22Rv1 (cell line): ENCODE measurements at regions not wholly inside any gene's neighbourhood (a gene's known extent, or its start where the extent isn't known, plus 50 kb on each side); places are given as distances from the start of the nearest gene placed in this dataset.

Experiments
- ZFX ChIP-seq: fragments of 450-650 bp; IDR thresholded peaks from 2 replicates; pipeline ENCODE4 v1.6.1; 2017; ENCODE audit warnings: antibody characterized with exemption, borderline replicate concordance
- TF ChIP-seq, protein P1 (sequence below): fragments of 450-650 bp; IDR thresholded peaks from 2 replicates; pipeline ENCODE4 v1.5.1; 2017; ENCODE audit warnings: mild to moderate bottlenecking

GRCh38 chr11:119975561-119976152 lies 162.3 kb downstream of the TRIM29 start:
- TF ChIP-seq, protein P1, sequence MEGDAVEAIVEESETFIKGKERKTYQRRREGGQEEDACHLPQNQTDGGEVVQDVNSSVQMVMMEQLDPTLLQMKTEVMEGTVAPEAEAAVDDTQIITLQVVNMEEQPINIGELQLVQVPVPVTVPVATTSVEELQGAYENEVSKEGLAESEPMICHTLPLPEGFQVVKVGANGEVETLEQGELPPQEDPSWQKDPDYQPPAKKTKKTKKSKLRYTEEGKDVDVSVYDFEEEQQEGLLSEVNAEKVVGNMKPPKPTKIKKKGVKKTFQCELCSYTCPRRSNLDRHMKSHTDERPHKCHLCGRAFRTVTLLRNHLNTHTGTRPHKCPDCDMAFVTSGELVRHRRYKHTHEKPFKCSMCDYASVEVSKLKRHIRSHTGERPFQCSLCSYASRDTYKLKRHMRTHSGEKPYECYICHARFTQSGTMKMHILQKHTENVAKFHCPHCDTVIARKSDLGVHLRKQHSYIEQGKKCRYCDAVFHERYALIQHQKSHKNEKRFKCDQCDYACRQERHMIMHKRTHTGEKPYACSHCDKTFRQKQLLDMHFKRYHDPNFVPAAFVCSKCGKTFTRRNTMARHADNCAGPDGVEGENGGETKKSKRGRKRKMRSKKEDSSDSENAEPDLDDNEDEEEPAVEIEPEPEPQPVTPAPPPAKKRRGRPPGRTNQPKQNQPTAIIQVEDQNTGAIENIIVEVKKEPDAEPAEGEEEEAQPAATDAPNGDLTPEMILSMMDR, result no peak
- TF ChIP-seq ZFX, result no peak
